Stimulated activated CD8-positive, alpha-beta memory T cell treated with anti-CD3 and anti-CD28 coated beads, Interleukin-15, amount 100 ng/mL, for 48 hours (primary cell): ENCODE measurements at regions not wholly inside any gene's neighbourhood (a gene's known extent, or its start where the extent isn't known, plus 50 kb on each side); places are given as distances from the start of the nearest gene placed in this dataset.

Experiments
- DNase-seq, 2 donors: peaks; one replicate each; pipeline ENCODE4 v3.0.0-alpha.2; 2020; ENCODE audit warnings: low read depth in 2 of 2

DNA sequence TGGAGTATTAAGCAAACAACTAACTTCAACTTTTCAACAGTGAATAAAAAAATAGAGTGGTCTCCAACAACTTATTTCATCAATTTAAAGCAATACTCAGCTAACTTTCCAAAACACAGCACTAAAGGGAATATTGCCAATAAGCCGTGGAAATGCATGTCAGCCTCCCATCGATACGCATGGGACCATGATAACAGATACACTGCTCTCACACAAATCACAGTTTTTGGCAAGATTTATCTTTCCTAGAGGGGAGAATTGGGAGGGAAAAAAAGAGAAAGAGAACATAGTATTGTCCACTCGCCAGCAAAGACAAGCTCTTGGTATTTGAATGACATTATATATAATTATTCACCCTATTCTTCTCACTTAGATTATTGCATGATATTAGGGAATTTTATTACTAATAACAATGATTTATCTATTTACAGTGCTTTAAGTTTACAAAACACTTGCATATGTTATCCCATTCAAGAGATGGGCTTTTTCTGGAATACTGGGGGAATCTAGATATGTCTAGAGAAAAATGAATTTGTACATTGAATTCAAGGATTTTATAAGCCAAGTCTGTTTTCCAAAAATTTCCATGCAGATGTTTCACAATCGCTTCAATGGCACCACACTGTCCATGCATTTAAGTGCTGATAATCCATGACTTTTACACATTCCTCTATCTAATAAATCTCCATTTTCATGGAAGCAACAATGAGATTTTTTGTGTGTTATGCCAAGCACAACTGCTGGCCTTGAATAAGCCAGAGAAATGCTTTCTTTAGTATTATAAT is 194.0 kb upstream of the MGMT start:
- no peak for DNase-seq

GRCh38 chr10:129273860-129274259 is 193.2 kb upstream of the MGMT start:
- DNase-seq, result no peak

GRCh38 chr10:129274748-129275474 is 192.1 kb upstream of the MGMT start:
- no peak for DNase-seq

- no peak for DNase-seq
Measured at GRCh38 chr10:129275886-129276285, 191.2 kb upstream of the MGMT start.

GRCh38 chr10:129277084-129277483 is 190.0 kb upstream of the MGMT start:
- no peak for DNase-seq

GRCh38 chr10:129277841-129278240 is 189.2 kb upstream of the MGMT start:
- no peak for DNase-seq

GRCh38 chr10:129278686-129279085 is 188.4 kb upstream of the MGMT start:
- DNase-seq, result no peak

- no peak for DNase-seq
Measured at GRCh38 chr10:129279446-129280154, 187.4 kb upstream of the MGMT start.

DNA sequence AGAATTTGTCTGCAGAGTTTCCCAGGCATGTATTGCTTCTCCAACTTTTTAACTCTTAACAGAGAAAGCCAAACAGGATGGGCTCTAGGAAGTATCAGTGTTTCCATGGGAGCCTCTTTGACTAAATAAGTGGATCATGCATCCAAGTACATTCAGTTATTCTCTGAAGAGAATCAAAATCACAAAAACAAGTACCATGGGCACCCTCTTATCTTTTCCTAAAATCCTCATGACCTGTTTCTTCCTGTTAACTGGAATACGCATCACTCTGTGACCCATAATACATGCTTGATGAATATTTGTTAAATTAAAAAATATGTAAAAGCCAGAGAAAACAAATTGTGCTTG is 186.9 kb upstream of the MGMT start:
- no peak for DNase-seq

DNA sequence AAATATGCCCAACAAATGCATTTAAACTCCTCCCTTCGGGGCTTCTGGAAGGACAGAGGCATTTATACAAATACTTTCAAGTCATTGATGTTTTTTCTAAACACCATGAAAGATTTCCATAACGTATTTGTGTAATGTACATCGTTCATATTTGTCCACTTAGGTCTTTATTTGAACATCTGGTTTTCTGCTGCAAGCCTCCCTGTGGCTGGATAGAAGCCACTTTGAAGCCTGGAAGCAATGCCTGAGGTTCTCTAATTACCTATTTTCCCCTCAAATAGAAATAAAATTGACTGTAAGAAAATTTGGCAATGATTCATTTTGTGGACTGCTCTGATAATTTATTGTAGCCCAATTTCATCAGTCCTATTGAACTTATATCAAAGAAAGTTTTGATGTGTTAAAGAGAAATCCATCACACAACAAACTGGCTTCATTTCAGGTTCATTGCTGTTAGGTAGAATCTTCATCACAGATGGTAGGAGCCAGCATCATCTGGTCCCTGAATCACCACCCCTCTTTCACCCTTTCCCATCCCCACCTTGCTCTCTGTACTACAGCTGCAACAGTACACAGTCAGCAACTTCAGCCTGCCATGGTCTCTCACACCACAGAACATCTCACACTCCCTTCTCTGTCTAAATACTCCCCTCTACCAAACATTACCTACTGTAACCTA is 186.0 kb upstream of the MGMT start:
- no peak for DNase-seq

DNA sequence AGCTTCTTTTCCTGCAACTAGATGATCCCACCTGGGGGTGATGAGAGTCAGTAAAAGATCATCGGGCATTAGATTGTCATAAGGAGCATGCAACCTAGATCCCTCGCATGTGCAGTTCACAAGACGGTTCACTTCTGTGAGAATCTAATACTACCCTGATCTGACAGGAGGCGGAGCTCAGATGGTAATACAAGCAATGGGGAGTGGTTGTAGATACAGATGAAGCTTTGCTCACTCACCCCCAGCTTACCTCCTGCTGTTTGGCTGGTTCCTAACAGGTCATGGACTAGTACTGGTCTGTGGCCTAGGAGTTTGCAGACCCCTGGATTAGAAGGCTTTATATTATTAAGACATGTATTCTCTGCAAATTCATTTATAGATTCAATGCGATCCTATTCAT is 181.6 kb upstream of the MGMT start:
- DNase-seq, result no peak

DNA sequence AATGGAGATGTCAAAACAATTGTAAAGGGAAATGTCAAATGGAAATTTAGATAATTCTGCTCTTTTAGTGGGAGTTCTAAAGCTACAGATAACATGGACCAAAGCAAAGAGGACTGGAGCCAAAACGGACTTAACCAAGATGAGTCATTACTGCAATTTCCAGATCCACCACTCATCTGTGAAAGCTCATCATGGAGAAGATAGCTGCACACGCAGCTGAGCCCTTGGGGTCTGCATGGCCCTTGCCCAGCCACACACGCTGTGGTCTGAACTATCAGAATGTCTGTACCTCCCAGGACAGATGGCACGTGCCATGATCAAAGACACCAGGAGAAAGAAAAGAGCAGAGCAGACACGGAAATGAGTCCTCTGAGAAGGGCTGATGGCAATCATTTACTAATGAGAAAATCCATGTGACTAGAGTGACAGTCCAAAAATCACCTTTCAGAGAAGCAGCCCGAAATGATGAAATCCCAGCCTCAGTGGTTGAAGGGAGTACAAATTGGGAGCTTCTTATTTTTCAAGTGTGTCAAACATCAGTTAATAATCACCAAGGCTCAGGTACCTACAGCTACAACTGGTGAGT is 177.9 kb upstream of the MGMT start:
- no peak for DNase-seq

GRCh38 chr10:129293991-129294700 is 172.9 kb upstream of the MGMT start:
- DNase-seq, result no peak

- DNase-seq, result no peak
Measured at GRCh38 chr10:129294944-129295343, 172.1 kb upstream of the MGMT start.

DNA sequence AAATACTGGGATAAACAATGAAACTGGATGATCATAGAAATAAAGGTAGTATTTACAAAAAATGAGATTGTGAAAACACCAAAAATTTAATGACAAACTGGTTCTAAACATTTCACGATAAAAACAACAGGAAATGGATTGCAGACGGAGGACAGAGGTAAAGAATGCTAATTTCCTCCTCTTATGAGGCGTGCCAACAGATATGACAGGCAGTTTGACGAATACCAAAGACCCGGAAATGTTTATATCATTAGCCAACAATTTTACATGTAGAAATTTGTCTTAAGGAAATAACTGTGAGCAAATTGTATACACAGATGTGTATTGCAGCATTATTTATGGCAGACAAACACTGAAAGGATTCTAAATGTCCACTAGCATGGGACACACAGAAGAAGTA is 162.0 kb upstream of the MGMT start:
- no peak for DNase-seq

DNA sequence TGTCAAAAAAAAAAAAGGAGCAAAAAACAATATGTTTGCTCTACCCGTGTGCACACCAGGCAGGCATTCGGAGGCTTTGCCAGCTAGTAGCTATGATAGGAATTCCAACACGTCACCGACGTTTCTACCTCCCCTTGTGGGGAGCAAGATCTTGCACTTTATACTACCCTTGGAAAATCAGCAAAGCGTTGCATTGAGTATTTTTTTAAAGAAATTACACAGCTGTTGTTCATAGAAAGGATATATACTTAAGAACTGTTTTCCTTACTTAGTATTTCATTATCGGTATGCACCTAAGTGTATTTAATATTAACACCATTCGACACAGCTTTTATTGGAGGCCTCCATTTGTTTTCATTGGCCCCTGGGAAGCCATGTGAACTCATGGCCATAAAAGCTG is 159.9 kb upstream of the MGMT start:
- DNase-seq, result no peak

- no peak for DNase-seq
Measured at GRCh38 chr10:129308953-129309564, 158.0 kb upstream of the MGMT start.

DNA sequence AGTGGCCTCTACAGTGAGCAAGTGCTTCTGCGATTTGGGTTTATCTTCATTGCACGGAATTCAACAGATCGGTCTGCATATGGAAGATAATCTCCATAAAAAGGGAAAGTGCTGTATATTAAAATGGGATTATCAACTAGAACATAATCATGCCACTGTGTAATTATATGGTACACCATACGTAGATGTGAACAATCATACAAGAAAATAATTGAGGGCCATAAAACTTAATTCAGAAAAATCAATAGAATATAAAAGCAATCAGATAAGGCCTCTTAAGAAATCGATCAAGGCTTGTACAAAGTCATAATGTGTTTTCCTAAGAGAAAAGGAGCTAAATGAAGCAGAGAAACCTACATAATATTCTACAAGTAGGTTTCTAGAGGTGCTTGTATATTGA is 157.5 kb upstream of the MGMT start:
- DNase-seq, result no peak

DNA sequence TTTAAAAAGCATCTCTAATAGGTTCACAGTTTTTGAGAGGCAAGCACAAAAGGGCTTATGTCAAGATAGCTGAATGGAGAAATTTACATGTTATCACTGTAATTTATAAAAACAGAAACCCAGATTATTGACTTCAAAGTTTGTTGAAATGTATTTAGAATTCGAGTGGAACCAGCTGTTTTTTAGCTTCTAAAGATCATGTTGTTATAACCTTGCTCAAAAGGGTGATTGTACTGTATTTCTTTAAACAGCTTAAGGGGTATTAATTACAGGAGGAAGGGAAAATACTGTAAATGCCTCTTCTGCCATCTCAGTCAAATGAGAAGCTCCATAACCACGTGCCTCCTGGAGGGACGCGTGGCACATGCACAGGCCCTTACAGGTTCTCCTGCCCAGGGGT is 156.2 kb upstream of the MGMT start:
- DNase-seq, result no peak

GRCh38 chr10:129319934-129320333 is 147.1 kb upstream of the MGMT start:
- DNase-seq, result no peak

GRCh38 chr10:129320340-129320739 is 146.7 kb upstream of the MGMT start:
- no peak for DNase-seq
